Kidney (tissue), 13 donors: ENCODE measurements at regions not wholly inside any gene's neighbourhood (a gene's known extent, or its start where the extent isn't known, plus 50 kb on each side); places are given as distances from the start of the nearest gene placed in this dataset.

Source experiments
- DNase-seq, 5 donors: peaks; one replicate each; pipeline ENCODE4 v3.0.0-alpha.2; 2013 to 2020
- FAIRE-seq: peaks from 2 replicates; lab custom pipeline; 2012; peaks lifted over from hg19 to GRCh38; lab: Jason Lieb, UNC
- H3K27ac ChIP-seq, 2 donors: one replicate each; pipeline ENCODE4 v1.7.0; 2013; ENCODE audit warnings: low read depth in 2 of 2, low read length in 2 of 2, inconsistent platforms in 1 of 2
- H3K27me3 ChIP-seq: one replicate; pipeline ENCODE4 v1.7.1; 2013; ENCODE audit warnings: low read length, inconsistent platforms; ENCODE audit not compliant: control insufficient read depth, insufficient read depth
- H3K36me3 ChIP-seq, 3 donors: one replicate each; pipeline versions ENCODE4 v1.7.0 to v1.7.1; 2013; ENCODE audit warnings: low read length in 3 of 3, control low read depth in 1 of 3, inconsistent platforms in 1 of 3; ENCODE audit not compliant: insufficient read depth in 3 of 3, control insufficient read depth in 2 of 3
- H3K4me1 ChIP-seq, 3 donors: one replicate each; pipeline versions ENCODE4 v1.7.0 to v1.7.1; 2013; ENCODE audit warnings: low read length in 3 of 3, inconsistent platforms in 1 of 3, low read depth in 1 of 3; ENCODE audit not compliant: control insufficient read depth in 2 of 3, insufficient read depth in 2 of 3
- H3K4me3 ChIP-seq, 3 donors: one replicate each; pipeline versions ENCODE4 v1.7.0 to v1.8.1; 2013; ENCODE audit warnings: low read length in 3 of 3, control low read depth in 1 of 3, inconsistent platforms in 1 of 3
- H3K9ac ChIP-seq, 3 donors: one replicate each; pipeline versions ENCODE4 v1.7.0 to v1.7.1; 2013; ENCODE audit warnings: low read length in 3 of 3, control low read depth in 1 of 3, inconsistent platforms in 1 of 3
- H3K9me3 ChIP-seq, 3 donors: one replicate each; pipeline versions ENCODE4 v1.7.0 to v1.7.1; 2013; ENCODE audit warnings: low read length in 3 of 3, control low read depth in 1 of 3, inconsistent platforms in 1 of 3; ENCODE audit not compliant: control insufficient read depth in 2 of 3, insufficient read depth in 1 of 3
- CTCF ChIP-seq: IDR thresholded peaks from 3 replicates; pipeline ENCODE4 v1.5.1; 2012; ENCODE audit warnings: mild to moderate bottlenecking, moderate library complexity, borderline replicate concordance; ENCODE audit not compliant: insufficient read depth; ENCODE audit errors: extremely low read depth
- intact Hi-C: fragments of 100-400 bp; cut with DNase I; formaldehyde crosslinking; loops from one replicate; pipeline ENCODE4 v1.11.1; 2022
- donor health status: control.
- donor health status: control.
- donor health status: control.
- donor health status: control.
- donor health status: control.
- donor health status: DM: yes; HTN: yes; CAD: no.
- donor health status: Normal renal cell carcinoma (clear cell type).

DNA sequence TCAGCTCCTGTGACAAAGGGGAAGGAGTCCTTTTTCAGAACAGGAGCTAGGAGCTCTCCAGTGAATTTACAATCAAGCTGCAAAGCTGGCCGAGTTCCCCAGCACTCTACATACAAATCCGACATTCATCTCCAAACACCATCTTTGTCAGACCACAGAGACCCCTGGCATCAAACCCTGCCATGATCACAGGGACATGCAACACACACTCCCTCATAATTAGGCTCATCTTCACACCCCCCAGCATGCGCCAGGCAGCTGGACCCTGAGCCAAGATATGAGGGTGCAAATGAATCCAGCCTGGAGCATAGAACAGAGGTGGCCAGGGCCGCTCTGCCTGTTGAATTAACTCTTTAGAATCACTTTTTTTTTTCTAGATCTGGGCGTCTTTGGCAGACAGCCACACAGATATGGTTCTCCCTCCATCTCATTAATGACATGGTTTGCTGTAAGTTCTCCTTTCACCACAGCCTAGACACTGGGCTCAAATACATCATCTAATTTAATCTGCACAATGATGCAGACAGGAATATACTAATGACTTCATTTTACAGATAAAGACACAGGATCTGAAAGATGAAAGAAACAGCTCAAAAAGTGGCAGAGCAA, 366.3 kb downstream of the NPIPA8 start:
- Histone ChIP-seq H3K4me3 (no peak overlapping the region), H3K9me3 (peaks cover 0 to 8% (median 0%) of the 10 kb centered on the region in 3 donors), H3K27me3 (no peaks in the 10 kb centered on the region), H3K9ac (no peak overlapping the region), H3K36me3 (no peaks in the 10 kb centered on the region), H3K27ac (no peak overlapping the region), H3K4me1 (peaks cover 0 to 2% (median 0%) of the 10 kb centered on the region in 3 donors)
- intact Hi-C loops = no loop called here
- DNase-seq (no peak), FAIRE-seq (no peak)
- no peak for TF ChIP-seq CTCF

GRCh38 chr16:17965133-17965900, 371.2 kb downstream of the NPIPA8 start:
- TF ChIP-seq CTCF = no peak
- Histone ChIP-seq H3K4me1 (no peaks in the 10 kb centered on the region), H3K36me3 (no peaks in the 10 kb centered on the region), H3K9ac (no peak overlapping the region), H3K27me3 (no peaks in the 10 kb centered on the region), H3K9me3 (peaks cover 0 to 8% (median 0%) of the 10 kb centered on the region in 3 donors), H3K27ac (no peak overlapping the region), H3K4me3 (no peak overlapping the region)
- no peak for DNase-seq
- intact Hi-C loops = no loop called here
- no peak for FAIRE-seq

DNA sequence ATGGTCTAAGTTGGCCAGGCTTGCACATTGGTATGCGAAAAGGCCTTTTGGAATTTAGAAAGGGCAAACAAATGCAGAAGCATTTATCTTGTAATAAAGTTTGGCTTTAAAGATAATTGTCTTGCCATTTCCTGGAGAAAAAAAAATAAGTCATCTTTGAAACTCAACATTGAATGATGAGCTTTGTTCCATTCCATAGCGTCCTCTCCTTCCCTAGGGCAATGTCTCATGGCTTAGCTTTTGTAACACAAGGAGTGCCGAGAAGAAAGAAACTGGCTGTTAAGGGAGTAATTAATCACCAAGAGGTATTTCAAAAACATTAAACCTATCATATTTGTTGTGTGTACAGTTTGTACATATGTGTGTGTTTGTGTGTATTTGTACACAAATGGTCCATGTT, 372.3 kb downstream of the NPIPA8 start:
- Histone ChIP-seq H3K27ac (no peak overlapping the region), H3K9ac (no peak overlapping the region), H3K9me3 (peaks cover 0 to 8% (median 0%) of the 10 kb centered on the region in 3 donors), H3K36me3 (no peaks in the 10 kb centered on the region), H3K4me3 (no peak overlapping the region), H3K27me3 (no peaks in the 10 kb centered on the region), H3K4me1 (no peaks in the 10 kb centered on the region)
- no peak for DNase-seq
- intact Hi-C loops = no loop called here
- TF ChIP-seq CTCF = no peak
- no peak for FAIRE-seq
